NCI-H524 treated with DMSO at 0.1 percent for 48 hours (cell line): ENCODE measurements at regions not wholly inside any gene's neighbourhood (a gene's known extent, or its start where the extent isn't known, plus 50 kb on each side); places are given as distances from the start of the nearest gene placed in this dataset.
"Not testable (repeated sequence)": the region's sequence is repeated elsewhere in the genome, so short reads cannot be mapped to it uniquely, and the experiment has no call there.

Source experiments
- DNase-seq: peaks from one replicate; lab custom pipeline; 2025; lab: John Stamatoyannopoulos, UW

DNA sequence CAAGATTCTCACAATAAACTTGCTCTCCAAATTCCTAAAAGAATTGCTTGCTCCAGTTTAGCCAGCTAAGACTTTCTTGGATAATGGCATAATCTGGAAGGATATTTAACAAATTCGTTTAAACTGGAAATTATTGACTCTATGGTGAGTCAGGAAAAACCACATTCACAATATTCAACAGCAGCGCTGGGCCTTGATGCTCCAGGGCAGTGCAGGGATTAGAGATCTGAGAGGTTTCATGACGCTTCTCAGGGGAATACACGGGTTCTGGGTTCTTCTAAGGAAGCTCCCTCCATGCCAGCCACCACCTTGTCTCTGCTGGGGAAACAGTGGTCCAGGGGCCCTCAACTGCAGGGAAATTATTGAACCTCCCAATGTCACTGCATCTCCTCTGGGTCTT is 123.3 kb upstream of the FAM20C start:
- not testable (repeated sequence) for DNase-seq

DNA sequence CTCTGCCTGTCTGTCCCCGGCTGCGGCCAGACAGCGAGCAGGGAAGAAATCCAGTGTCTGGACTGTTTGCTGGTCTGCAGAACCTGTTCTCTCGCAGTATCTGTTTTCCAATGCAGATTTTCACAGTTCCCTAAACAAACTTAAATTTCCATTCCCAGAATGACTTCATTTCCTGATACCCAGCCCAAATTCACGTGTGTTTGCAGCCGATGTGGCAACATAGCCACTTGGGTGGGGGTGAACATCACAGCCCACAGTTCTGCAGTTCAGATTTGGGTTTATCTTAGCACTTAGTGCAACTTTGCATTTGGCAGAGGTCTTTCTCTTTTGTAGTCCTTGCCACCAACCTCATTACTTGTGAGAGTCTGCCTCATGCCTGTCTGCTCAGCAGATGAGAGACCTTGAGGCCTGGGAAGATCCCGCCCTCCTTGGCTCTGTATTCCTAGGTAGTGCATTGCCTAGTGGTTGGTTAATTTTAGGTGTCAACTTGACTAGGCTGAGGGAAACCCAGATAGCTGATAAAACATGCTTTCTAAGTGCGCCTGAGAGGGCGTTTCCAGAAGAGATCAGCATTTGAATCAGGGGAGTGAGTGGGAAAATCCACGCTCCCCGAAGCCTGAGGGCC is 122.8 kb upstream of the FAM20C start:
- DNase-seq, result not testable (repeated sequence)

DNA sequence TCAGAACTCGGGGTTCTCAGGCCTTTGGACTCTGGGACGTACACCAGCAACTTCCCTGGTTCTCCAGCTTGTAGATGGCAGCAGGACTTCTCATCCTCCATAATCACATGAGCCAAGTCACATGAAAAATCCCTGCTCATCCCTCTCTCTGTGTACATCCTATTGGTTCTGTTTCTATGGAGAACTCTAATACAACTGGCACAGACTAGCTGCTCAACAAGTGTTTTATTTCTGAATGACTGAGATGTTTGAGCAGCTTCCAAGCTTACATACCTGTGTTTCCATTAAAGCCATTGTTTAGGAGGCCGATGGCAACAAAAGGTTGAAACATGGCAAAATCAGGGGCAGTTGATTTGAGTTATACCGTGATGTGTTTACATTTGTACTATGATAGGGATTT is 122.2 kb upstream of the FAM20C start:
- not testable (repeated sequence) for DNase-seq

GRCh38 chr7:70989-71388 is 121.4 kb upstream of the FAM20C start:
- not testable (repeated sequence) for DNase-seq

DNA sequence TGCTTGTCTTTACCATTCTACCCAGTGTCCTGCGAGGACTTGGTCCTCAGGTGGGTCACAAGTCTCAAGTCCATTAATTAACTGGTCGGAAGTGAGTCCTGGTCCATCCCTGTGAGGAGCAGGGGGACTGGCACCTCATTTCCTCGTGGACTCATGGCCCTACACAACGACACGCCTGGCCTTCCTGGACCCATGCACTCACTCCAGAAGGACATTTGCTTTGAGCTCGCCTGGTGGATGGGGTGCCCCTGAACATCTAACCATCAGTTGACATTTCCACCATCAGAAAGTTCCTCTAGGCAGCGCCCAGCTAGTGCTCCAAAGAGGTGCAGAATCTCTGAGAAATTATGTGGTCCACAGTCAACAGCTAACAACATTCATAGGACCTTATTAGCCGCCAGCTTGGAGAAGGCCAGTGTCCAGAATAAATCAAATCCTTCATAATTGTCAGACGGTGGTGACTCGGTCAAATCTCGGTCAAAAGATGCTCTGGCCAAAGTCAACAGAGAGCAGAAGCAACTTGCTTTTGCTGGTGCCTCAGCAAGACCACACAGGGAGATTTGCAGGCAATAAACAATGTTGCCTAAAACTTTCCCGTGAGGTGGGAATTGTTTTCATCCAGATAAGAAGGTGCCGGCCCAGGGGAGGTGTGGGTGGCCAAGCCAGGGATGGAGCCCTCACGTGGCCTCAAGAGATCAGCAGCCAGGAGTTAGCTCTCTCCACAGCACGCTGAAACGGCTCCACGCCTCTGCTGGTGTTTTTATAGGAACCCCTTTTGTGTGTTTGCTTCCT is 119.9 kb upstream of the FAM20C start:
- not testable (repeated sequence) for DNase-seq

GRCh38 chr7:73058-73331 is 119.4 kb upstream of the FAM20C start:
- DNase-seq, result not testable (repeated sequence)

- not testable (repeated sequence) for DNase-seq
Measured at GRCh38 chr7:74008-74540, 118.3 kb upstream of the FAM20C start.

DNA sequence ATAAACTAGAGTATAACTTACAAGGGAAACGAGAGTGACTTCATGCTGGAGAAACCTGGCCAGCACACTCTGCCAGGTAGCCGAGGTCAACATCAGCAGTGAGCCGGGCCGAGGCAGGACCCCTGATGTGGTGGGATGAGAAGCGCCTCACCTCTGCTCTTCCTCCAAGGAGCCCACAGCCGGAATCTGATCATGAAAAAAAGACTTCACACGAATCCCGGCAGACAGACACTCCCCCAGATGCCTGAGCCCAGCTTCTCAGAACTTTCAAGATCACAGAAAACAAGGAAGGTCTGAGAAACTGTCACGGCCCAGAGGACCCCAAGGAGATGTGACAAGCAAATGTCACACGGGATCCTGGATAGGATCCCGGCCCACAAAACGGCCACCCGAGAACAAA is 116.9 kb upstream of the FAM20C start:
- not testable (repeated sequence) for DNase-seq

DNA sequence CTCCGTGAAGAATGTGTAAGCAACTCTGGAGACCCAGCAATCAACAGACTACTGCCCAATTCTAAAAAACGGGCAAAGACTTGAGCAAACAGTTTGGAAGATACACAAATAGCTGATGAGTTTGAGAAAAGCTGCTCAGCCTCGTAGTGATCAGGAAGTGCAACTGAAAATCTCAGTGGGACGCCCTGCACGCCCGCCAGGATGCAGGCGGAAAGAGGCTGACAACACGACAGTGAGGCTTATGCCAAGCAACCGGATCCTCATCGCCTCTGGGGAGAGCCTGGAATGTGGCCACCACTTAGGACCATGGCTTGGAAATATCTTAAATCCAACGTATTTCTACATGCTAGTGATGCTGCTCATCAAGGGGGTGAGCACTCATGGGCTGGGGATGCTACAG is 116.2 kb upstream of the FAM20C start:
- not testable (repeated sequence) for DNase-seq

GRCh38 chr7:76829-77395 is 115.5 kb upstream of the FAM20C start:
- not testable (repeated sequence) for DNase-seq

GRCh38 chr7:78862-79261 is 113.5 kb upstream of the FAM20C start:
- DNase-seq, result not testable (repeated sequence)

- DNase-seq, result not testable (repeated sequence)
Measured at GRCh38 chr7:79400-80055, 112.8 kb upstream of the FAM20C start.

DNA sequence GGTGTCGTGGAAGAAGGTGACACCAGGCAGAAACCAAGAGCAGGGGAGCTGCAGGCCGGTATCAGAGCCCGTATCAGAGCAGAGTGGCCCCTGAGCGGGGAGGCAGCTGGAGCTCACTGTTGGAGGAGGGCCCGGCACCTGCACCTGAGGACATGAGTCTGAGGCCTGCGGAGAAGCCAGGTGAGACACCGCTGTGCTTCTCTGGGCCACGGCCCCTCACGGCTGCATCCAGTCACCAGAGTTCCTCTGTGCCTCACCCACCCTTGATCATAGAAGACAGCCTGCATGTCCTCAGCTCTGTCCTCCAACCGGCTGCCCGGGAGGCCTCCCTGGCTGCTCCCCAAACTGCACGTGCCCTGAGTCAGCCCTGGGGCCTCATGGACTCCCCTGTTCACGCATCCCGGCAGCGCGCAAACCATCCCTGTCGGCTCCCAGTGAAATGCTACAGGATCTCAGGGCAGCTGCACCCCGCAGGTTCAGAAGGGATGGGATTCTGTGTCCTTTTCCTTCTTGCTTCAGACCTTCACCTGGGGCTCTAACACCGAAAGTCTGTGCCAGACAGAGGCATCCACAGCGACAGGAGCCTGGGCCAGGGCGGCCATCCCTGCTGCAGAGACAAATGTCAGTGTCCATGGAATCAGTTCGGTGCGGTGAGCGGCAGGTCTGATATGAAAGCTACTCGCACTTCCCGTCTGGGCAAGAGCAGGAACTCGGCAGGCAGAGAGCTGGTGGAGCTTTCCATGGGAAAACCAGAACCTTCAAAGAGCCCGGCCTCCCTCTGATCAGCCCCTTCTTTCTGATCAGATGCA is 111.9 kb upstream of the FAM20C start:
- DNase-seq, result no peak

GRCh38 chr7:81068-81925 is 111.1 kb upstream of the FAM20C start:
- no peak for DNase-seq

GRCh38 chr7:81926-82756 is 110.2 kb upstream of the FAM20C start:
- DNase-seq, result no peak

GRCh38 chr7:82757-83155 is 109.6 kb upstream of the FAM20C start:
- no peak for DNase-seq

GRCh38 chr7:83441-83840 is 108.9 kb upstream of the FAM20C start:
- DNase-seq, result no peak

DNA sequence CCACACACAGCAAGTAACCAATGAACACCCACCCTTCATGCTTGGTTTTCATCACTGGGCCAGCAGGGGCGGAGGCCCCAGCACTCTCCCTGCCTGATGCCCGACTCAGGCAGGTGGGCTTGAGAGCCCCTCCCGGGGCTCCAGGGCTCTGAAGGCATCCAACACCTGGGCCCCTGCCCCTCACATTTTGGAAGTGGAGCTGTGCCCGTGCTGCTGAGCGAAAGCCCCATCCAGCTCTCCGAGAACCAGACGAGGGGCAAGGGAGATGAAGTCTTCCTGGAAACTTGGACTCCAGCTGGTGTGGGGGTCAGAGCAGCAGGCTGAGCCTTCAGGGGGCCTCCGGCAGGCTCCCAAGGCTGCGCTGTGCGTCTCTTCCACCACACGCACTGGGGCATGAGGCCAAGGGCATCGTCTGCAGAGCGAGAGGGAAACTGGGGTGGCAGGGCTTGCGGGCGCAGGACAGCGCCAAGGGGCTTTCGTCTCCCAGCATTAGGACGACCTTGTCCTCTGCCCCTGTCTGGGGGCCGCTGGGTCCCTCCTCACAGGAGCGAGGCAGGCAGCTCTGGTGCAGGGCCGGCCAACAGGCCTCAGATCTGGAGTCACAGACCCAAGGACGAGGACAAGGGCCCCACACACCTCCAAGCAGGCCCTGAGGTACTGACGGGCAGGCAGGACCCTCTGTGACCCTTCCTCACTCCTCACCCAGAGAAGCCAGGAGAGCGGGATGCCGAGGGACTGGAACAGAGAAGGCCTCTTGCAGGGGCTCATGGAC is 108.3 kb upstream of the FAM20C start:
- no peak for DNase-seq

- DNase-seq, result no peak
Measured at GRCh38 chr7:84633-85020, 107.7 kb upstream of the FAM20C start.
